ENCODE measurements at regions not wholly inside any gene's neighbourhood (a gene's known extent, or its start where the extent isn't known, plus 50 kb on each side); places are given as distances from the start of the nearest gene placed in this dataset.
A peak's percentile ranks its signal among the peaks of the same experiment; 100 is the strongest.

- 99% methylated on average over 3 of the region's 3 CpGs for WGBS
- no peaks in the 10 kb centered on the region for H3K36me3 ChIP-seq (ENCODE audit: control insufficient read depth in 2 of 2, insufficient read depth in 2 of 2, low read length in 1 of 2)
- H3K4me1 ChIP-seq (ENCODE audit: control insufficient read depth in 2 of 2, insufficient read depth in 2 of 2, low read length in 2 of 2), result peaks cover 0 to 14% of the 10 kb centered on the region in 2 donors
- no peak overlapping the region for H3K4me3 ChIP-seq (ENCODE audit: low read length in 2 of 2)
- H3K9me3 ChIP-seq (ENCODE audit: control insufficient read depth in 2 of 2, insufficient read depth in 1 of 2, low read length in 1 of 2), result no peaks in the 10 kb centered on the region
- no peak for DNase-seq (ENCODE audit: low read depth in 6 of 9, low spot score in 9 of 9)
- no peaks in the 10 kb centered on the region for H3K27me3 ChIP-seq (ENCODE audit: control insufficient read depth in 2 of 2, insufficient read depth in 1 of 2, low read length in 1 of 2)
- H3K27ac ChIP-seq (ENCODE audit: low read depth in 1 of 2, low read length in 1 of 2), result no peak overlapping the region
Measured at GRCh38 chr6:139542351-139542750, 167.9 kb upstream of the CITED2 start.

- Histone ChIP-seq H3K9me3 (ENCODE audit: control insufficient read depth in 2 of 2, insufficient read depth in 1 of 2, low read length in 1 of 2) (no peaks in the 10 kb centered on the region), H3K4me1 (ENCODE audit: control insufficient read depth in 2 of 2, insufficient read depth in 2 of 2, low read length in 2 of 2) (peaks cover 0 to 14% of the 10 kb centered on the region in 2 donors), H3K4me3 (ENCODE audit: low read length in 2 of 2) (no peak overlapping the region), H3K27ac (ENCODE audit: low read depth in 1 of 2, low read length in 1 of 2) (no peak overlapping the region), H3K36me3 (ENCODE audit: control insufficient read depth in 2 of 2, insufficient read depth in 2 of 2, low read length in 1 of 2) (no peaks in the 10 kb centered on the region), H3K27me3 (ENCODE audit: control insufficient read depth in 2 of 2, insufficient read depth in 1 of 2, low read length in 1 of 2) (no peaks in the 10 kb centered on the region)
- no peak for DNase-seq (ENCODE audit: low read depth in 6 of 9, low spot score in 9 of 9)
- 89% methylated on average over 1 of the region's 1 CpG for WGBS
Measured at GRCh38 chr6:139540894-139541293, 166.4 kb upstream of the CITED2 start.

- H3K36me3 ChIP-seq (ENCODE audit: control insufficient read depth in 2 of 2, insufficient read depth in 2 of 2, low read length in 1 of 2), result no peaks in the 10 kb centered on the region
- peak in 5 of 9 donors; percentile 10 to 63 (median 35) for DNase-seq (ENCODE audit: low read depth in 6 of 9, low spot score in 9 of 9)
- H3K4me3 ChIP-seq (ENCODE audit: low read length in 2 of 2), result no peak overlapping the region
- no peaks in the 10 kb centered on the region for H3K27me3 ChIP-seq (ENCODE audit: control insufficient read depth in 2 of 2, insufficient read depth in 1 of 2, low read length in 1 of 2)
- H3K9me3 ChIP-seq (ENCODE audit: control insufficient read depth in 2 of 2, insufficient read depth in 1 of 2, low read length in 1 of 2), result no peaks in the 10 kb centered on the region
- peaks cover 0 to 14% of the 10 kb centered on the region in 2 donors for H3K4me1 ChIP-seq (ENCODE audit: control insufficient read depth in 2 of 2, insufficient read depth in 2 of 2, low read length in 2 of 2)
- WGBS, result 13% methylated on average over 5 of the region's 5 CpGs
- H3K27ac ChIP-seq (ENCODE audit: low read depth in 1 of 2, low read length in 1 of 2), result no peak overlapping the region
Measured at GRCh38 chr6:139540276-139540675, 165.8 kb upstream of the CITED2 start.

- Histone ChIP-seq H3K4me1 (ENCODE audit: control insufficient read depth in 2 of 2, insufficient read depth in 2 of 2, low read length in 2 of 2) (peaks cover 0 to 14% of the 10 kb centered on the region in 2 donors), H3K36me3 (ENCODE audit: control insufficient read depth in 2 of 2, insufficient read depth in 2 of 2, low read length in 1 of 2) (no peaks in the 10 kb centered on the region), H3K4me3 (ENCODE audit: low read length in 2 of 2) (no peak overlapping the region), H3K27ac (ENCODE audit: low read depth in 1 of 2, low read length in 1 of 2) (no peak overlapping the region), H3K27me3 (ENCODE audit: control insufficient read depth in 2 of 2, insufficient read depth in 1 of 2, low read length in 1 of 2) (no peaks in the 10 kb centered on the region), H3K9me3 (ENCODE audit: control insufficient read depth in 2 of 2, insufficient read depth in 1 of 2, low read length in 1 of 2) (no peaks in the 10 kb centered on the region)
- WGBS, result 90% methylated on average over 12 of the region's 12 CpGs
- no peak for DNase-seq (ENCODE audit: low read depth in 6 of 9, low spot score in 9 of 9)
Measured at GRCh38 chr6:139539852-139540251, 165.4 kb upstream of the CITED2 start.

- Histone ChIP-seq H3K9me3 (ENCODE audit: control insufficient read depth in 2 of 2, insufficient read depth in 1 of 2, low read length in 1 of 2) (no peaks in the 10 kb centered on the region), H3K36me3 (ENCODE audit: control insufficient read depth in 2 of 2, insufficient read depth in 2 of 2, low read length in 1 of 2) (no peaks in the 10 kb centered on the region), H3K27me3 (ENCODE audit: control insufficient read depth in 2 of 2, insufficient read depth in 1 of 2, low read length in 1 of 2) (no peaks in the 10 kb centered on the region), H3K27ac (ENCODE audit: low read depth in 1 of 2, low read length in 1 of 2) (no peak overlapping the region), H3K4me1 (ENCODE audit: control insufficient read depth in 2 of 2, insufficient read depth in 2 of 2, low read length in 2 of 2) (peaks cover 0 to 25% of the 10 kb centered on the region in 2 donors), H3K4me3 (ENCODE audit: low read length in 2 of 2) (no peak overlapping the region)
- no peak for DNase-seq (ENCODE audit: low read depth in 6 of 9, low spot score in 9 of 9)
- 98% methylated on average over 7 of the region's 7 CpGs for WGBS
Measured at GRCh38 chr6:139538366-139538765, 163.9 kb upstream of the CITED2 start.

GRCh38 chr6:139536751-139537617 lies 162.5 kb upstream of the CITED2 start:
- Histone ChIP-seq H3K9me3 (ENCODE audit: control insufficient read depth in 2 of 2, insufficient read depth in 1 of 2, low read length in 1 of 2) (no peaks in the 10 kb centered on the region), H3K27me3 (ENCODE audit: control insufficient read depth in 2 of 2, insufficient read depth in 1 of 2, low read length in 1 of 2) (no peaks in the 10 kb centered on the region), H3K4me1 (ENCODE audit: control insufficient read depth in 2 of 2, insufficient read depth in 2 of 2, low read length in 2 of 2) (peaks cover 0 to 26% of the 10 kb centered on the region in 2 donors), H3K4me3 (ENCODE audit: low read length in 2 of 2) (no peak overlapping the region), H3K36me3 (ENCODE audit: control insufficient read depth in 2 of 2, insufficient read depth in 2 of 2, low read length in 1 of 2) (no peaks in the 10 kb centered on the region), H3K27ac (ENCODE audit: low read depth in 1 of 2, low read length in 1 of 2) (no peak overlapping the region)
- DNase-seq (ENCODE audit: low read depth in 6 of 9, low spot score in 9 of 9), result no peak
- WGBS, result 95% methylated on average over 8 of the region's 8 CpGs

- Histone ChIP-seq H3K4me3 (ENCODE audit: low read length in 2 of 2) (no peak overlapping the region), H3K36me3 (ENCODE audit: control insufficient read depth in 2 of 2, insufficient read depth in 2 of 2, low read length in 1 of 2) (no peaks in the 10 kb centered on the region), H3K9me3 (ENCODE audit: control insufficient read depth in 2 of 2, insufficient read depth in 1 of 2, low read length in 1 of 2) (no peaks in the 10 kb centered on the region), H3K27ac (ENCODE audit: low read depth in 1 of 2, low read length in 1 of 2) (peak overlapping the region in 1 of 2 donors; percentile 21), H3K4me1 (ENCODE audit: control insufficient read depth in 2 of 2, insufficient read depth in 2 of 2, low read length in 2 of 2) (peaks cover 0 to 12% of the 10 kb centered on the region in 2 donors), H3K27me3 (ENCODE audit: control insufficient read depth in 2 of 2, insufficient read depth in 1 of 2, low read length in 1 of 2) (no peaks in the 10 kb centered on the region)
- WGBS, result 18% methylated on average over 5 of the region's 5 CpGs
- DNase-seq (ENCODE audit: low read depth in 6 of 9, low spot score in 9 of 9), result peak in 2 of 9 donors; percentile 8 to 37
Measured at GRCh38 chr6:139534472-139535115, 160.1 kb upstream of the CITED2 start.

- H3K9me3 ChIP-seq (ENCODE audit: control insufficient read depth in 2 of 2, insufficient read depth in 1 of 2, low read length in 1 of 2), result no peaks in the 10 kb centered on the region
- no peaks in the 10 kb centered on the region for H3K36me3 ChIP-seq (ENCODE audit: control insufficient read depth in 2 of 2, insufficient read depth in 2 of 2, low read length in 1 of 2)
- H3K27ac ChIP-seq (ENCODE audit: low read depth in 1 of 2, low read length in 1 of 2), result peak overlapping the region in 1 of 2 donors; percentile 30
- H3K4me3 ChIP-seq (ENCODE audit: low read length in 2 of 2), result no peak overlapping the region
- peaks cover 0 to 12% of the 10 kb centered on the region in 2 donors for H3K4me1 ChIP-seq (ENCODE audit: control insufficient read depth in 2 of 2, insufficient read depth in 2 of 2, low read length in 2 of 2)
- no peaks in the 10 kb centered on the region for H3K27me3 ChIP-seq (ENCODE audit: control insufficient read depth in 2 of 2, insufficient read depth in 1 of 2, low read length in 1 of 2)
- DNase-seq (ENCODE audit: low read depth in 6 of 9, low spot score in 9 of 9), result peak in 1 of 9 donors; percentile 30
- WGBS, result 49% methylated on average over 11 of the region's 11 CpGs
Measured at GRCh38 chr6:139533573-139534471, 159.4 kb upstream of the CITED2 start.

All from thymus (tissue), 11 donors.